Naive B cell (primary cell): ENCODE measurements at regions not wholly inside any gene's neighbourhood (a gene's known extent, or its start where the extent isn't known, plus 50 kb on each side); places are given as distances from the start of the nearest gene placed in this dataset.

ENCODE experiments used
- ATAC-seq, 2 donors: fragments of 150-1000 bp; cut with Tn5 transposase; 2 replicates each; pipeline ENCODE4 v1.10.0; 2021; ENCODE audit warnings: low read depth in 2 of 2, mild to moderate bottlenecking in 2 of 2, moderate library complexity in 2 of 2
- DNase-seq: peaks from one replicate; pipeline ENCODE4 v3.0.0; 2022
- H3K27ac Mint-ChIP-seq, 6 donors: one replicate each; pipeline ENCODE4 v1.8.0; 2020 to 2022; ENCODE audit warnings: mild to moderate bottlenecking in 6 of 6, mixed read lengths in 6 of 6, moderate library complexity in 5 of 6, inconsistent platforms in 2 of 6
- H3K27me3 Mint-ChIP-seq, 3 donors: one replicate each; pipeline ENCODE4 v1.8.0; 2021 to 2022; ENCODE audit warnings: mixed read lengths in 3 of 3, mild to moderate bottlenecking in 1 of 3
- H3K36me3 Mint-ChIP-seq, 2 donors: one replicate each; pipeline ENCODE4 v1.8.0; 2020 to 2022; ENCODE audit warnings: mixed read lengths in 2 of 2, inconsistent platforms in 1 of 2, mild to moderate bottlenecking in 1 of 2
- H3K4me1 Mint-ChIP-seq, 3 donors: one replicate each; pipeline ENCODE4 v1.8.0; 2020 to 2022; ENCODE audit warnings: mixed read lengths in 3 of 3, inconsistent platforms in 1 of 3, mild to moderate bottlenecking in 1 of 3, moderate library complexity in 1 of 3
- H3K4me3 Mint-ChIP-seq, 8 donors: one replicate each; pipeline ENCODE4 v1.8.0; 2020 to 2022; ENCODE audit warnings: mild to moderate bottlenecking in 8 of 8, mixed read lengths in 8 of 8, moderate library complexity in 8 of 8, inconsistent platforms in 2 of 8
- H3K9me3 Mint-ChIP-seq, 7 donors: one replicate each; pipeline ENCODE4 v1.8.0; 2020 to 2022; ENCODE audit warnings: mixed read lengths in 7 of 7, mild to moderate bottlenecking in 5 of 7, inconsistent platforms in 2 of 7, moderate library complexity in 1 of 7

DNA sequence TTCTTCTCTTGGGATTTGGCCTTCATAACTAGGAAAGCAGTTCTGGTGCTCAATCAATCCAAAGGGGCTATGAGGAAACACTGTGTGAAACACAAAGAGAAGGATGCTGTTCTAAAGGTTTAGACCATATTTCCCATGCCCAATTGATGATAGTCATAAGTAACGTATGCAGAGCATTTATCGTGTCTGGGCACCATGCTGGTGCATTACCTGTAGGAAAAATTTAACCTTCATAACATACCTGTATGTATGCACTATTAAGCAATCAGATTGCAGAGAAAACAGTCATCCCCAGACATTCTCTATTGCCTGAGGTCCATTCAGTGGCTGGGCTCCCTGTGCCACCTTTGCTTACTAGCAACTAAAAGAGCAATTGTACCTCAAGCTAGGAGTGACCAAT lies 381.4 kb downstream of the PLPP3 start:
- H3K4me1 Mint-ChIP-seq = no peaks in the 10 kb centered on the region
- no peak overlapping the region for H3K4me3 Mint-ChIP-seq
- no peaks in the 10 kb centered on the region for H3K36me3 Mint-ChIP-seq
- H3K27me3 Mint-ChIP-seq = peaks cover 0 to 10% (median 5%) of the 10 kb centered on the region in 3 donors
- no peak for ATAC-seq
- no peak overlapping the region for H3K27ac Mint-ChIP-seq
- H3K9me3 Mint-ChIP-seq = no peaks in the 10 kb centered on the region
- DNase-seq = no peak

DNA sequence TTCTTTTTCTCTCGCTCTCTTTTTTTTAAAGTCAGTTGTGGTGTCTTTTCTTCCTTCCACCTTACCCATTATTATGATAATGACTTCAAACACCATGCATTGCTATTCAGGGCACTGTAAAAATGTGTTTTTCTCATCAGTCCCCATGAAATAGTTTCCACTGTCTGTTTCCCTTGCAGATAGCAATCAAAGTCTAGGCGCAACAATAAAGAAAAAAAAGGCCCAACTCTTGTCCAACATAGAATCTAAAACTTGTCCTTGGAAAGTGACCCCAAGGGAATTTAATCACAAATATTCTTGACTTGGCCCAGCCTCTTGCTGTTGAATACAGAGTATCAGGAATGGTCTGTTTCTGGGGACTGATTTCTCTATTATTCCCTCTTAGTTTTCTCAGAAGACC lies 382.5 kb downstream of the PLPP3 start:
- Mint-ChIP-seq H3K9me3 (no peaks in the 10 kb centered on the region), H3K36me3 (no peaks in the 10 kb centered on the region), H3K27me3 (peaks cover 0 to 10% (median 5%) of the 10 kb centered on the region in 3 donors), H3K4me1 (no peaks in the 10 kb centered on the region), H3K27ac (no peak overlapping the region), H3K4me3 (no peak overlapping the region)
- DNase-seq (no peak), ATAC-seq (no peak)

DNA sequence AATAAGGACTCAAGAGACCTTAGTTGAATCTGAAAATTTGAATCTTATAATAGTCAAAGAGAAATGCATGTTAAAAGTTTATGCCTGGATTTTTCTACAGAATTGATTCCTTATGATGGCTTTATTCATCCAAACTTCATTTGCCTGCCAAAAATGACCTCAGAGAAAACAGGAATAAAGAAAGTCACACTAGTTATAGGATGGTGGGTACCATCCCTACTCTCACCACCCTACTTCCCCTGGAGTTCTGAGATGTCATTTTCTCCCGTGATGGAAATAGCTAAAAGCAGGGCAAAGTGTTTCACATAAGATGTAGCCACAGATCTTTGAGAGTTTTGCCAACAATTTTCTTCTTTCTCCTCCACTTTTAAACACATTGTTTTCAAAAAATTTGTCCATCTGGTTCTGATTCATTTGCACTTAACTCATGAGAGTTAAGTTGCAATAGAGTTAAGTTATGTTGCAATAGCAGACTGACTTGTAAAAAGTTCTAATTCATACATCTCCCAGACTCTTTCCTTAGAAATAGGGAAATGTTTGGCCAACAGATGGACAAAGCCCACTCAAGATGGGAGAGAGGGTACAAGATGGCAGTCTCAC lies 384.6 kb downstream of the PLPP3 start:
- Mint-ChIP-seq H3K9me3 (no peaks in the 10 kb centered on the region), H3K4me1 (no peaks in the 10 kb centered on the region), H3K36me3 (no peaks in the 10 kb centered on the region), H3K27me3 (peaks cover 0 to 8% (median 5%) of the 10 kb centered on the region in 3 donors), H3K27ac (no peak overlapping the region), H3K4me3 (no peak overlapping the region)
- ATAC-seq = no peak
- DNase-seq = no peak

GRCh38 chr1:56193656-56194055 lies 385.7 kb downstream of the PLPP3 start:
- H3K36me3 Mint-ChIP-seq = no peaks in the 10 kb centered on the region
- no peaks in the 10 kb centered on the region for H3K4me1 Mint-ChIP-seq
- H3K27ac Mint-ChIP-seq = no peak overlapping the region
- no peak for DNase-seq
- no peak for ATAC-seq
- H3K27me3 Mint-ChIP-seq = peaks cover 0 to 6% (median 5%) of the 10 kb centered on the region in 3 donors
- no peak overlapping the region for H3K4me3 Mint-ChIP-seq
- H3K9me3 Mint-ChIP-seq = no peaks in the 10 kb centered on the region

GRCh38 chr1:56191369-56191768 lies 388.0 kb downstream of the PLPP3 start:
- no peaks in the 10 kb centered on the region for H3K4me1 Mint-ChIP-seq
- peaks cover 0 to 6% (median 0%) of the 10 kb centered on the region in 3 donors for H3K27me3 Mint-ChIP-seq
- H3K9me3 Mint-ChIP-seq = no peaks in the 10 kb centered on the region
- peak overlapping the region in 1 of 8 donors; percentile 24 for H3K4me3 Mint-ChIP-seq
- H3K27ac Mint-ChIP-seq = no peak overlapping the region
- ATAC-seq (no peak), DNase-seq (no peak)
- H3K36me3 Mint-ChIP-seq = no peaks in the 10 kb centered on the region

DNA sequence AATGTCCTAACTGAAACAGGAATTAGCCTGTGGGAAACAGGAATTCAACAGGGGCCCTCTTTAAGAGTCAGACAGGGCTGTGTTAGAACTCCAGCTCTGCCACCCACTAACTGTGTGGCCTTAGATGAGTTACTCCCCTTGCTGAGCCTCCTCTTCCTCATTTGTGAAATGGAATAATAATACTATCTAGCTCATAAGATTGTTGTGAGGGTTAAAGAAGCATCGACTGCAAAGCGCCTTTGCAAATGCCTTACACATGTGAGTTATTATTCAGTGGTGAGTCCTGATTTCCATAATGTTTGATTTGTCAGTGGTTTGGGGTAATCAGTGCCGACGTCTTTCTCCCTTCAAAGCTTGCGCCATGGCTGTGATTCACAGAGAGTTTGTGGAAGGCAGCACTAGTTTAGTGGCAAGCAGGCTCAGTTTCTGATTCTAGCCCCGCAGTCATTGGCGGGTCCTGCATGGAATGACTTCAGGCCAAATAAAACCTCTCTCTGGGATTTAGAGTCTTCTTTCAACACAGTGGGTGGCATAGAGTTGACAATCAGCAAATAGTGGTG lies 388.5 kb downstream of the PLPP3 start:
- no peak overlapping the region for H3K27ac Mint-ChIP-seq
- H3K4me1 Mint-ChIP-seq = no peaks in the 10 kb centered on the region
- H3K4me3 Mint-ChIP-seq = peak overlapping the region in 1 of 8 donors; percentile 24
- peaks cover 0 to 6% (median under 1%) of the 10 kb centered on the region in 3 donors for H3K27me3 Mint-ChIP-seq
- DNase-seq = no peak
- no peak for ATAC-seq
- no peaks in the 10 kb centered on the region for H3K9me3 Mint-ChIP-seq
- no peaks in the 10 kb centered on the region for H3K36me3 Mint-ChIP-seq

GRCh38 chr1:56189946-56190805 lies 389.2 kb downstream of the PLPP3 start:
- no peak for DNase-seq
- H3K4me1 Mint-ChIP-seq = no peaks in the 10 kb centered on the region
- H3K36me3 Mint-ChIP-seq = no peaks in the 10 kb centered on the region
- H3K9me3 Mint-ChIP-seq = no peaks in the 10 kb centered on the region
- H3K27me3 Mint-ChIP-seq = peaks cover 0 to 4% (median 0%) of the 10 kb centered on the region in 3 donors
- H3K4me3 Mint-ChIP-seq = peak overlapping the region in 1 of 8 donors; percentile 16
- no peak for ATAC-seq
- no peak overlapping the region for H3K27ac Mint-ChIP-seq

DNA sequence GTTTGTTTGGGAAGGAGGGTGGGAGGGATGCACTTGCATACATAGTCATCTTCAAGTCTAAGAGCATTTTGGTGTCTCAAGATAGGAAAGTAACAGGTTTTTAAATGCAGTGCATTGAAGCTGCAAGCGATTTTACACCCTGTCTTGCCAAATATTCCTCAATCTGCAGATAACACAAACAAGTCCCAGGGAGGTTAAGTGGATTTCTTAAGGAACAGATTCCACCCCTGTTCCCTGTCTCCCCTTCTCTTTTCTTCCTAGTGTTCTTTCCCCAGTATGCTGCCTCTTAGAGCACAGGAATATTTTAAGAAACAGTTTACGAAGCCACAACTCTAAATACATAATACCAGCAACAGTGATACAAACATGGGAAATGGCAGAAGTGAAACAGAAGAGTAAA lies 389.9 kb downstream of the PLPP3 start:
- no peaks in the 10 kb centered on the region for H3K36me3 Mint-ChIP-seq
- no peaks in the 10 kb centered on the region for H3K9me3 Mint-ChIP-seq
- peaks cover 0 to 4% (median 0%) of the 10 kb centered on the region in 3 donors for H3K27me3 Mint-ChIP-seq
- ATAC-seq = no peak
- H3K27ac Mint-ChIP-seq = no peak overlapping the region
- DNase-seq = no peak
- no peak overlapping the region for H3K4me3 Mint-ChIP-seq
- no peaks in the 10 kb centered on the region for H3K4me1 Mint-ChIP-seq

DNA sequence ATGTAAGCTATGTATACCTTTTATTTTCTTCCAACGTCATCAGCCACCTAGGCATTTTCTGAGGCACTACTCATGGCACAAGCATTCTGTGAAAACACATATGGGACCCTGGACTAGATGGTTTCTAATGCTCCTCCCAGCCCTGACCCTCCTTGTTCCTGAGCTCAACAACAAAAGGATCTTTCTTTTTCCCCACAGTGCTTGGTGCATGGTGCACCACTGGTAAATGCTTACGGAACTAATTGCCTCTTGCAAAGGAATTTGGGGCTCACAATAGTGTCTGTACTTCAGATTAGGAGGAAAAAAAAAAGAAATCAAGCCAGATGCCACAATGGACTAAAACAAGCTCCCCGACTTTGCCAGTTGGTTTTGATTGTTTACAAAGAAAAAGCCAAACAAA lies 390.5 kb downstream of the PLPP3 start:
- Mint-ChIP-seq H3K36me3 (no peaks in the 10 kb centered on the region), H3K9me3 (no peaks in the 10 kb centered on the region), H3K27me3 (peaks cover 0 to 4% (median 0%) of the 10 kb centered on the region in 3 donors), H3K4me1 (no peaks in the 10 kb centered on the region), H3K27ac (no peak overlapping the region), H3K4me3 (no peak overlapping the region)
- ATAC-seq = no peak
- DNase-seq = no peak

- Mint-ChIP-seq H3K27ac (no peak overlapping the region), H3K27me3 (peaks cover 0 to 4% (median 0%) of the 10 kb centered on the region in 3 donors), H3K4me3 (no peak overlapping the region), H3K36me3 (no peaks in the 10 kb centered on the region), H3K4me1 (no peaks in the 10 kb centered on the region), H3K9me3 (no peaks in the 10 kb centered on the region)
- DNase-seq (no peak), ATAC-seq (no peak)
These were observed 391.1 kb downstream of the PLPP3 start for GRCh38 chr1:56188221-56188620.

GRCh38 chr1:56187405-56187804 lies 392.0 kb downstream of the PLPP3 start:
- DNase-seq (no peak), ATAC-seq (no peak)
- Mint-ChIP-seq H3K27me3 (peaks cover 0 to 4% (median 0%) of the 10 kb centered on the region in 3 donors), H3K4me1 (no peaks in the 10 kb centered on the region), H3K27ac (peak overlapping the region in 1 of 6 donors; percentile 22), H3K4me3 (no peak overlapping the region), H3K36me3 (no peaks in the 10 kb centered on the region), H3K9me3 (no peaks in the 10 kb centered on the region)

GRCh38 chr1:56185493-56185892 lies 393.9 kb downstream of the PLPP3 start:
- peaks cover 0 to 4% (median 0%) of the 10 kb centered on the region in 3 donors for H3K27me3 Mint-ChIP-seq
- ATAC-seq = no peak
- no peak overlapping the region for H3K27ac Mint-ChIP-seq
- no peaks in the 10 kb centered on the region for H3K36me3 Mint-ChIP-seq
- no peaks in the 10 kb centered on the region for H3K9me3 Mint-ChIP-seq
- no peaks in the 10 kb centered on the region for H3K4me1 Mint-ChIP-seq
- DNase-seq = no peak
- H3K4me3 Mint-ChIP-seq = no peak overlapping the region

DNA sequence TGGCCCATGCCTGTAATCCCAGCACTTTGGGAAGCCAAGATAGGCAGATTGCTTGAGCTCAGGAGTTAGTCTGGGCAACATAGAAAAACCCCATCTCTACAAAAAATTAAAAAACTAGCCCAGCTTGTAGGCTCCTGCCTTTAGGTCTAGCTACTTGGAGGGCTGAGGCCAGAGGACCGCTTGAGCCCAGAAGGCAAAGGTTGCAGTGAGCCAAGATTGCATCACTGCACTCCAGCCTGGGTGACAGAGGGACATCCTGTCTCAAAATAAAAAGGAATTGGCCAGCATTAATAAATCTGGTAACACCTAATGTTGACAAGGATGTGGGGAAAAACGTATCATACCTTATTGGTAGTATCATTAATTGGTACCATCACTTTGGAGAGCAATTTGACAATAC lies 396.2 kb downstream of the PLPP3 start:
- Mint-ChIP-seq H3K36me3 (no peaks in the 10 kb centered on the region), H3K9me3 (no peaks in the 10 kb centered on the region), H3K4me3 (no peak overlapping the region), H3K27ac (no peak overlapping the region), H3K4me1 (no peaks in the 10 kb centered on the region), H3K27me3 (peaks cover 0 to 4% (median 0%) of the 10 kb centered on the region in 3 donors)
- ATAC-seq = no peak
- no peak for DNase-seq
